ENCODE measurements at regions not wholly inside any gene's neighbourhood (a gene's known extent, or its start where the extent isn't known, plus 50 kb on each side); places are given as distances from the start of the nearest gene placed in this dataset.

DNA sequence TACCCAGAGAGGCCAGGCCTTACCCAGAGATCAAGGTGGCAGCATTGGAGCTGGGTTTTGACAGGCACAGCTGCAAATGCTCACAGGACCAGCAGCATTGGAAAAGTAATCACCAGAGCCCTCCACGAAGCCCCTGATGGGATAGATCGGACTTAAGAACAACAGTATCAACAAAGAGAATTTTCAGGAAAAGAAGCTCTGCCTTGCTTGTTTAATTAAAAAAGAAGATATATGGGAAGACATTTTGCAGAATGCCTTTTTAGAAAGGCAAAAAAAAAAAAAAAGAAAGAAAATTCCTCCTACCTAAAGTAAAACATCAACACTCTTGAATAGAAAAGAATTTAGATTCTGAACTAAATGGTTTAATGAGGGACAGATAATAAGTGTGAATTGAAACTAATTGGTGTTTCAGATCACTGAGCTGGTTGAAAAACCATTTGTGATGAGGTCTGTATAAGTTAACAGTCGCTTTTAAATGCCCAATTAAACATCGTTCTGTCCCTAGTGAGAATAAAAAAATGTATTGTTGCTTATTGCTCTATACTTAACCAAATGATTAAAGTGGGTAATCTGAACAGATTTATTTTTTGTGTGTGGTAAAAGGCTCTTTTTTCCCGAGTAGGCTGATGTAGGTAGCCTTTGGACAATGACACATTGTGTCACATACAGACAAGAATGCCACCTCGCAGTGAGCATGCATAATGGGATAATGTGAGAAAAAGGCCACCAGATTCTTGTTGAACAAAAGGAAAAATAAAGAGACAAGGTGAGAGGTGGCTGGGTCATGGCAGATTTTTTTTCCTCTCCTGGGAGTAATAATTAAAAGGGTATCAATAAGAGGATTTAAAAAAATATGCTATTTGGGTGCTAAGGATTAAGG, 93.0 kb upstream of the ARGLU1 start:
- no peak for DNase-seq (ENCODE audit: low spot score)

DNA sequence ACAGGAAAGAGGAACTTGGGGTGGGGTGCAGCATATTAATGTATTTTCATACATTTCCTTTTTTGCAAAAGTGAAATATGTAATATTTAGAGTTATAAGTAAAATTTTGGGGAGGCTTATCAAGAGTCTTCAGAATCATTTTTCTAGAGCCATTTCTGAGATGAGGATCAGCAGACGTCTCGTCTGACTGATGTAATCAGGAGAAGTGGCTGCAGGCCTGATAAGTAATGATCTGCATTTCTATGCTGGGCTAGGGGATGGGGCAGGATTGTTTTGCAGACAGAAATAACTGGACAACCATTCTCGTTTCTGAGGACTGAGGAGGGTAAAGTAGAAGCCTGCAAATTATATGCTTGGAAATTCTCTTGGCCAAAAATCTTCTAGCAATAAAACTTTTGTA, 89.2 kb upstream of the ARGLU1 start:
- DNase-seq (ENCODE audit: low spot score): no peak

- DNase-seq (ENCODE audit: low spot score): no peak
Observed at GRCh38 chr13:106656186-106656585, 88.2 kb upstream of the ARGLU1 start.

- no peak for DNase-seq (ENCODE audit: low spot score)
Observed at GRCh38 chr13:106651442-106651841, 83.5 kb upstream of the ARGLU1 start.

GRCh38 chr13:106650690-106651205, 82.8 kb upstream of the ARGLU1 start:
- DNase-seq (ENCODE audit: low spot score): no peak

GRCh38 chr13:106649495-106649894, 81.6 kb upstream of the ARGLU1 start:
- no peak for DNase-seq (ENCODE audit: low spot score)

GRCh38 chr13:106640515-106640914, 72.6 kb upstream of the ARGLU1 start:
- no peak for DNase-seq (ENCODE audit: low spot score)

GRCh38 chr13:106637519-106637918, 69.6 kb upstream of the ARGLU1 start:
- DNase-seq (ENCODE audit: low spot score): no peak

GRCh38 chr13:106636492-106636891, 68.6 kb upstream of the ARGLU1 start:
- DNase-seq (ENCODE audit: low spot score): no peak

DNA sequence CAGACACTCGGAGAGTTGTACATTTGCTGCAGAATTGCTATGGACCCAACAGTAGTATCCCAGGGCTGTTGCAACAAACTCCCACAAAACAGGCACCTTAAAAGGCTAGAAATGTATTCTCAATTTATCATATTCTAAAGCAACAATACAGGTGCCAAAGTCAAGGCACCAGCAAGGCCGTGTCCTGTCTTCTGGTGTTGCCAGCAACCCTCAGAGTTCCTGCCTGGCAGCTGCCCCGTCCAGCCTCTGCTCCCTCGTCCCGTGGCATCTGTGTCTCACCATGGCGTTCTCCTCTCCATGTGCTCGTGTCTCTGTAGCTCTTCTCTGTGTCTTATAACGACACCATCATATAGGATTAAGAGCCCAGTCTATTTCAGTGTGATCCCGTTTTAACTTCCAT, 67.7 kb upstream of the ARGLU1 start:
- no peak for DNase-seq (ENCODE audit: low spot score)

DNA sequence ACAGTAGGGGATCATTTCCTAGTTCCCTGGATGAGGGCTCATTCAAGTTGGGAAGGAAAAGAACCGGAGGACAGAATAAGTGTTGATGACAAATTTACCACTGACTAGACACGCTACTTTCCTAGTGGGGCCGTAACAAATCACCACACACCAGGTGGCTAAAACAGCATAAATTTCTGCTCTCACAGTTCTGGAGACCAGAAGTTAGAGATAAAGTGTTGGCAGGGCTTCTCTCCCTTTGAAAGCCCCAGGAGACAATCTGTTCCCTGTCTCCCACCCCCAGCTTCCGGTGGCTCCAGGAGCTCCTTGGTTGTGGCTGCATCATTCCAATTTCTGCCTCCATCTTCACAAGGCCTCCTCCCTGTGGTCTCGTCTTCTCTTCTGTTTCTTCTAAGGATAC, 65.4 kb upstream of the ARGLU1 start:
- DNase-seq (ENCODE audit: low spot score): no peak

DNA sequence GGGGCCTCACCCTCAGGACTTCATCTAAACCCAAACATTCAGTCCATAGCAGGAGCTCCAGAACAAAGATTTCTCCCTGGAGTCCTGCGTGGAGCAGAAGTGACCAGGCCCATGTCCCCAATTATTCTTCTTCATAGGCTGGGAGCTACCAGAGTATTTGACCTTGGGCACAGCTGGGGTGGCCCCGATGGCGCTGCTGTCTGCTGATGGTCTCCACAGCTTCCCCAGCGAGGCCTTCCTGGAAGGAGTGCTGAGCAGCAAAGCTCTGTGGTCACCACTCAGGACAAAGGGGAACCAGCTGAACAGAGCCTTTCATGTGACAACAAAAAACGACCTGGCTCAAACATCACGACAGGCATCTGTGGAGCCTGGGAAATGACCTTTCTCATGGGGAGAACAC, 62.7 kb upstream of the ARGLU1 start:
- no peak for DNase-seq (ENCODE audit: low spot score)

DNA sequence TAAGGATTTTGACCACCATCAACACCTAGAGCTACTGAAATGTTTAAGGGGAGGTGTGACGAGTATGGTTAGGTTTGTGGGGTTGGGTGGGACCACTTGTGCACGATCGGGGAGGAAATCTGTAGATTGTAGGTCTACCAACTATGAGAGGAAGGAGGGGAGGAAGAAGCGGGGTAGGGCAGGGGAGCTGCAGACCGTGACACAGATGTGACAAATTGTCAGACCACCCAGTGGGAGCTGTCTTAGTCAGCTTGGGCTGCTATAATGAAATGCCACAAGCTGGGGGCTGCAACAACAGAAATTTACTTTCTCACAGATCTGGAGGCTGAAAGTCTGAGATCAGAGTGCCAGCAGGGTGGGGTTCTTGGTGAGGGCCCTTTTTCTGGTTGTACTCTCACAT, 62.2 kb upstream of the ARGLU1 start:
- DNase-seq (ENCODE audit: low spot score): no peak

GRCh38 chr13:106628936-106629659, 61.2 kb upstream of the ARGLU1 start:
- DNase-seq (ENCODE audit: low spot score): no peak

DNA sequence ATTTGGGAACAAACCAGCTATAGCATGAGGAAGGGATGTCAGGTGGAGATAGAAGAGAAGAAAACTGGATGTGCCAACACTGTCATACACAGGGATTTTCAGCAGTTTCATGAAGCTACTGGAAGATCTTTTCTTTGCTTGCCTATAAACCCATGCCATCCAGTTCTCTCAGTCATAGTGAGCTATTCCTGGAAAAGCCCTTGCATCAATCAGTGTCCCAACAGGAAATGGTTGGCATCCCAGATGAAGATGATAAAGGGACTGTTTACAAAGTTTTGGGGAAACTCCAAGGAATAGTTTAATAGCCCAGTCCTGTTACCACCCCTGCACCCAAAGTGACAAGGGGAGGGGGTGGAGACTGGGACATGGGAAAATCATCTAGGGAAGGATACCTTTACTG, 58.5 kb upstream of the ARGLU1 start:
- DNase-seq (ENCODE audit: low spot score): no peak

GRCh38 chr13:106625578-106625977, 57.6 kb upstream of the ARGLU1 start:
- DNase-seq (ENCODE audit: low spot score): no peak

- no peak for DNase-seq (ENCODE audit: low spot score)
Observed at GRCh38 chr13:106623799-106624460, 56.0 kb upstream of the ARGLU1 start.

GRCh38 chr13:106621833-106622232, 53.9 kb upstream of the ARGLU1 start:
- DNase-seq (ENCODE audit: low spot score): no peak

DNA sequence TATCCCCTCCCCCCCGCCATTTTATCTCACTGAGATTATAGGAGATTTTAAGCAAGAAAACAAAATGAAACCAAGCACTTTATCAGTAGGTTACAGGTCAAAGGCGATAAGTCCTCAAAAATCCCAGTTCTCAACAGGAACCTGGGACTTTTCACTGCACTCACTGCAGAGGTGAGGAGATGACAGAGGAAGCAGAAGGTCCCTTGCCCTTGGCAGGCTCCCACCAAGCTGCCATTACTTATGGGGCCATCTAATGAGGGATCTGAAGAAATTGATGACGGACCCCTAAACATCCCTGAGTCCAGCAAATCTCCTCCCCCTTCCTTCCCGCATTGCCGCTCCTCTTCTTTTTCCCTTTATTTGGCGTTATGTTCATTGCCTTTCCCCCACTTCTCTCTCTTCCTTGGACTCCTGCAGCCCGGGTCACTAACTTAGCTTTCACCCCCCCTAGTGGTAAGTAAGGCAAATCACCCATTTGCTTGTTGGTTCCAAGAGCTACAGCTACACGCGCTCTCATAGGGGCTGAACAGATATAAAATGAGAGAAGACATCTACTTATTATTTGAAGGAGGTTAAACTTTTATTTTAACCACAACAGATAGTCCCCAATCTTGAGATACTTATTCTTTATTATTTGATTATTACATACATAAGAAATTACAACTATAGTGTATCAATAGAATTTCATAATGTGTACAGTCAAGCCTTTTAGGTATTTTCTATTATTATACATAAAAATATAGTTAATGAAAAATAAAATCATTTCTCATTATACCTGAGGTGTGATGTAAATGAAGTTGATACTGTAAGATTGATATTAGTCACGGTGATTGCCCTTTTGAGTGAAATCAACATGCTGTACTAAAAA, 52.0 kb upstream of the ARGLU1 start:
- peak; percentile 62 for DNase-seq (ENCODE audit: low spot score)
